Astrocyte (in vitro differentiated cells and primary cell): ENCODE measurements at regions not wholly inside any gene's neighbourhood (a gene's known extent, or its start where the extent isn't known, plus 50 kb on each side); places are given as distances from the start of the nearest gene placed in this dataset.

Experiments
- DNase-seq: peaks from one replicate; pipeline ENCODE4 v3.0.0-alpha.2; 2010; ENCODE audit warnings: low read depth
- FAIRE-seq: peaks from 2 replicates; lab custom pipeline; 2011; peaks lifted over from hg19 to GRCh38; lab: Jason Lieb, UNC
- H2AFZ ChIP-seq: 2 replicates; pipeline ENCODE4 v1.6.0; 2012; ENCODE audit warnings: low read depth, low read length, inconsistent platforms
- H3K27ac ChIP-seq: 2 replicates; pipeline ENCODE4 v1.5.1; 2011; ENCODE audit warnings: low read depth, low read length, inconsistent platforms
- H3K27me3 ChIP-seq: 2 replicates; pipeline ENCODE4 v1.6.0; 2011; ENCODE audit warnings: low read length, inconsistent platforms; ENCODE audit not compliant: insufficient read depth
- H3K36me3 ChIP-seq: 2 replicates; pipeline ENCODE4 v1.5.1; 2011; ENCODE audit warnings: low read length, inconsistent platforms; ENCODE audit not compliant: insufficient read depth
- H3K4me1 ChIP-seq: 2 replicates; pipeline ENCODE4 v1.5.1; 2011; ENCODE audit warnings: low read length, inconsistent platforms; ENCODE audit not compliant: insufficient read depth
- H3K4me2 ChIP-seq: 2 replicates; pipeline ENCODE4 v1.6.0; 2012; ENCODE audit warnings: low read length, inconsistent platforms
- H3K4me3 ChIP-seq: 2 replicates; pipeline ENCODE4 v1.5.1; 2011; ENCODE audit warnings: low read depth, mild to moderate bottlenecking, low read length, inconsistent platforms; ENCODE audit not compliant: insufficient read depth
- H3K79me2 ChIP-seq: 2 replicates; pipeline ENCODE4 v1.6.0; 2012; ENCODE audit warnings: mild to moderate bottlenecking, low read length, inconsistent platforms; ENCODE audit not compliant: insufficient read depth
- H3K9ac ChIP-seq: 2 replicates; pipeline ENCODE4 v1.6.0; 2012; ENCODE audit warnings: mild to moderate bottlenecking, low read length, inconsistent platforms
- H3K9me3 ChIP-seq: 2 replicates; pipeline ENCODE4 v1.5.1; 2012; ENCODE audit warnings: low read depth, mild to moderate bottlenecking, low read length, inconsistent platforms; ENCODE audit not compliant: insufficient read depth
- H4K20me1 ChIP-seq: 2 replicates; pipeline ENCODE4 v1.6.0; 2012; ENCODE audit warnings: low read length, inconsistent platforms; ENCODE audit not compliant: insufficient read depth
- H3K27ac Mint-ChIP-seq: one replicate; pipeline ENCODE4 v1.8.0; 2021; ENCODE audit warnings: mild to moderate bottlenecking, mixed read lengths; ENCODE audit not compliant: unreplicated experiment
- H3K27me3 Mint-ChIP-seq: one replicate; pipeline ENCODE4 v1.8.0; 2021; ENCODE audit warnings: low read depth, mixed read lengths; ENCODE audit not compliant: unreplicated experiment
- H3K36me3 Mint-ChIP-seq: one replicate; pipeline ENCODE4 v1.8.0; 2021; ENCODE audit warnings: low read depth, mixed read lengths; ENCODE audit not compliant: unreplicated experiment
- H3K4me1 Mint-ChIP-seq: one replicate; pipeline ENCODE4 v1.8.0; 2021; ENCODE audit warnings: low read depth, mixed read lengths; ENCODE audit not compliant: unreplicated experiment
- H3K4me3 Mint-ChIP-seq: one replicate; pipeline ENCODE4 v1.8.0; 2021; ENCODE audit warnings: mild to moderate bottlenecking, moderate library complexity, mixed read lengths; ENCODE audit not compliant: unreplicated experiment
- H3K9me3 Mint-ChIP-seq: one replicate; pipeline ENCODE4 v1.8.0; 2021; ENCODE audit warnings: mild to moderate bottlenecking, mixed read lengths; ENCODE audit not compliant: unreplicated experiment
- CTCF ChIP-seq: IDR thresholded peaks from 2 replicates; pipeline ENCODE4 v1.5.1; 2011; ENCODE audit warnings: low read depth, mild to moderate bottlenecking, inconsistent platforms, low read length, moderate library complexity; ENCODE audit not compliant: insufficient read depth
- EZH2 ChIP-seq: IDR thresholded peaks from 2 replicates; pipeline ENCODE4 v1.6.1; 2012; ENCODE audit warnings: mild to moderate bottlenecking, low read length, inconsistent platforms; ENCODE audit not compliant: insufficient read depth

GRCh38 chr2:76572981-76573380 lies 862.3 kb upstream of the GCFC2 start:
- no peaks in the 10 kb centered on the region for H3K4me1 Mint-ChIP-seq
- no peak overlapping the region for H3K27ac Mint-ChIP-seq
- Histone ChIP-seq H3K4me1 (no peaks in the 10 kb centered on the region), H3K4me2 (no peak overlapping the region), H3K27ac (no peak overlapping the region), H3K9ac (no peak overlapping the region), H3K9me3 (no peaks in the 10 kb centered on the region), H4K20me1 (no peaks in the 10 kb centered on the region), H2AFZ (no peak overlapping the region), H3K27me3 (no peaks in the 10 kb centered on the region), H3K36me3 (no peaks in the 10 kb centered on the region), H3K4me3 (no peak overlapping the region), H3K79me2 (no peaks in the 10 kb centered on the region)
- DNase-seq: no peak
- no peak overlapping the region for H3K4me3 Mint-ChIP-seq
- TF ChIP-seq CTCF (no peak), EZH2 (no peak)
- H3K9me3 Mint-ChIP-seq: no peaks in the 10 kb centered on the region
- FAIRE-seq: no peak
- no peaks in the 10 kb centered on the region for H3K36me3 Mint-ChIP-seq
- peaks cover 3% of the 10 kb centered on the region for H3K27me3 Mint-ChIP-seq

- H3K27me3 Mint-ChIP-seq: no peaks in the 10 kb centered on the region
Measured at GRCh38 chr2:76569819-76570218, 859.1 kb upstream of the GCFC2 start.

More at GRCh38 chr2:76569819-76570218, 859.1 kb upstream of the GCFC2 start:
- TF ChIP-seq CTCF (no peak), EZH2 (no peak)
- no peak overlapping the region for H3K4me2 ChIP-seq
- no peak overlapping the region for H2AFZ ChIP-seq
- no peak overlapping the region for H3K4me3 Mint-ChIP-seq
- H4K20me1 ChIP-seq: no peaks in the 10 kb centered on the region
- no peaks in the 10 kb centered on the region for H3K27me3 ChIP-seq
- H3K79me2 ChIP-seq: no peaks in the 10 kb centered on the region
- no peaks in the 10 kb centered on the region for H3K9me3 ChIP-seq
- H3K36me3 Mint-ChIP-seq: no peaks in the 10 kb centered on the region
- H3K4me3 ChIP-seq: no peak overlapping the region
- DNase-seq: no peak
- H3K4me1 Mint-ChIP-seq: peaks cover 2% of the 10 kb centered on the region
- no peaks in the 10 kb centered on the region for H3K4me1 ChIP-seq
- no peak overlapping the region for H3K27ac ChIP-seq
- no peak overlapping the region for H3K9ac ChIP-seq
- H3K9me3 Mint-ChIP-seq: no peaks in the 10 kb centered on the region
- no peaks in the 10 kb centered on the region for H3K36me3 ChIP-seq
- FAIRE-seq: no peak
- no peak overlapping the region for H3K27ac Mint-ChIP-seq
